Uterus (tissue), 3 donors: ENCODE measurements at regions not wholly inside any gene's neighbourhood (a gene's known extent, or its start where the extent isn't known, plus 50 kb on each side); places are given as distances from the start of the nearest gene placed in this dataset.

ENCODE experiments used
- DNase-seq, 2 donors: peaks; one replicate each; pipeline ENCODE4 v3.0.0-alpha.2; 2019 to 2020
- H3K27ac ChIP-seq, 2 donors: fragments of 200-600 bp; sonication (generic); 1 replicate in 1 of 2; 2 replicates in 1 of 2; pipeline ENCODE4 v1.5.1; 2016 to 2018
- H3K27me3 ChIP-seq, 2 donors: fragments of 200-600 bp; sonication (generic); one replicate each; pipeline ENCODE4 v1.5.1; 2018 to 2019; ENCODE audit warnings: control low read depth in 1 of 2
- H3K36me3 ChIP-seq, 2 donors: fragments of 200-600 bp; sonication (generic); one replicate each; pipeline ENCODE4 v1.5.1; 2019; ENCODE audit warnings: control low read depth in 1 of 2
- H3K4me1 ChIP-seq, 2 donors: fragments of 200-600 bp; sonication (generic); one replicate each; pipeline ENCODE4 v1.5.1; 2018 to 2019; ENCODE audit warnings: control low read depth in 1 of 2
- H3K4me3 ChIP-seq, 2 donors: fragments of 200-600 bp; sonication (generic); 1 replicate in 1 of 2; 2 replicates in 1 of 2; pipeline ENCODE4 v1.5.1; 2018 to 2019; ENCODE audit warnings: mild to moderate bottlenecking in 1 of 2
- H3K9me3 ChIP-seq, 2 donors: fragments of 200-600 bp; sonication (generic); one replicate each; pipeline ENCODE4 v1.5.1; 2019; ENCODE audit warnings: control low read depth in 1 of 2
- CTCF ChIP-seq, 4 experiments: fragments of 200-600 bp in 2 of 4; fragments of 450-650 bp in 2 of 4; sonication (generic) in 2 of 4; IDR thresholded peaks; one replicate each; pipeline ENCODE4 v1.5.1; 2016 to 2019; ENCODE audit warnings: antibody characterized with exemption in 4 of 4, mild to moderate bottlenecking in 2 of 4, moderate library complexity in 1 of 4
- POLR2A ChIP-seq, 2 donors: fragments of 450-650 bp; IDR thresholded peaks; one replicate each; pipeline ENCODE4 v1.6.1; 2016; ENCODE audit warnings: antibody characterized with exemption in 2 of 2, mild to moderate bottlenecking in 1 of 2, moderate library complexity in 1 of 2
- intact Hi-C: fragments of 100-400 bp; cut with DNase I; formaldehyde crosslinking; loops from one replicate; pipeline ENCODE4 v1.15.1; 2023; ENCODE audit warnings: low total_unique reads
- donor health status: DM: yes; HTN: yes; CAD: no.

DNA sequence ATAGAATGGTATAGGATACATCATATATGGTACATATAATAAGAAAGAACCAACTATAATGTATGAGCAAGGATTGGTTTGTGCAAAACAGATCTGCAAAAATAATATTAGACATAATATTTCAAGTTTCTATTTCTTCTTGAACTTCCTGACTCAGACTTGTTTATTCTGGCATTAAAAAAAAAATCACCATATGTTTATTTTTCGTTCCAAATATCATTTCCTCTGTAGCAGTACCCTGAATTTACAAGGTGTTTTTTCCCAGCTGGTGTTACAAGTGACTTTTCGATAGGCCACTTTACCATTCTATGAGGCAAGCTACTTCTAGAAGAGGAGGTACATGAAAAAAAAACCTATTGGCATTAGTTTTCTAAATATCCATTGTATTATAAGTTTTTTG lies 785.0 kb downstream of the PDCD6IP start:
- intact Hi-C loops, result no loop called here
- Histone ChIP-seq H3K27ac (no peak overlapping the region), H3K36me3 (no peaks in the 10 kb centered on the region), H3K4me1 (no peaks in the 10 kb centered on the region), H3K9me3 (no peaks in the 10 kb centered on the region), H3K4me3 (no peak overlapping the region), H3K27me3 (no peaks in the 10 kb centered on the region)
- no peak for TF ChIP-seq CTCF (IDR thresholded peaks at IDR 0.05)
- no peak for TF ChIP-seq POLR2A (IDR thresholded peaks at IDR 0.05)
- no peak for DNase-seq

- no peak overlapping the region for H3K27ac ChIP-seq
- no peaks in the 10 kb centered on the region for H3K4me1 ChIP-seq
- DNase-seq, result no peak
- no peak for TF ChIP-seq CTCF (IDR thresholded peaks at IDR 0.05)
- no peak for TF ChIP-seq POLR2A (IDR thresholded peaks at IDR 0.05)
- H3K36me3 ChIP-seq, result no peaks in the 10 kb centered on the region
- no peaks in the 10 kb centered on the region for H3K27me3 ChIP-seq
- no peaks in the 10 kb centered on the region for H3K9me3 ChIP-seq
- intact Hi-C loops, result no loop called here
- H3K4me3 ChIP-seq, result no peak overlapping the region
Measured at GRCh38 chr3:34584971-34585370, 786.5 kb downstream of the PDCD6IP start.

GRCh38 chr3:34599595-34599994 lies 801.2 kb downstream of the PDCD6IP start:
- no peaks in the 10 kb centered on the region for H3K9me3 ChIP-seq
- intact Hi-C loops, result no loop called here
- no peak for DNase-seq
- H3K36me3 ChIP-seq, result no peaks in the 10 kb centered on the region
- H3K4me3 ChIP-seq, result no peak overlapping the region
- no peaks in the 10 kb centered on the region for H3K27me3 ChIP-seq
- no peaks in the 10 kb centered on the region for H3K4me1 ChIP-seq
- no peak overlapping the region for H3K27ac ChIP-seq
- TF ChIP-seq CTCF (IDR thresholded peaks at IDR 0.05) (no peak), POLR2A (IDR thresholded peaks at IDR 0.05) (no peak)

DNA sequence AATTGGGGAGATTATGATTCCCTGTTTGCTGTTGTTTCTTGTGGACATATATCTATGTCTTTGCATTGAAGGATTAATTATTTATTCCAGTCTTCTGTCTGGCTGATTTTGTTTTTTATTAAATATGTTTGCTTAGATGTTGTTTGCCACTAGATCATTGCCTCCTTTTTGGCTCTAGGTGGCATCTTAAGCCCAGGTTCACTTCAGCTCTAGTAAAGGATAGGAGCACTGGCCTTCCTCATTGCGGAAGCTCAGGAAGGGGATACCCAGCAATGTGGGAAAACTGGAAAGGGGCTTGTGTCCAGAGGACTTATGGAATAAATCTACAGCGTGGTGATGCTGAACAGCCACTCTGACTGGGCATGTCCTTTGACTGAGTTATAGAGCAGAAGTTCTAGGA lies 821.6 kb downstream of the PDCD6IP start:
- TF ChIP-seq CTCF (IDR thresholded peaks at IDR 0.05) (no peak), POLR2A (IDR thresholded peaks at IDR 0.05) (no peak)
- no peak for DNase-seq
- H3K4me3 ChIP-seq, result no peak overlapping the region
- no peaks in the 10 kb centered on the region for H3K9me3 ChIP-seq
- H3K4me1 ChIP-seq, result no peaks in the 10 kb centered on the region
- no peaks in the 10 kb centered on the region for H3K27me3 ChIP-seq
- no peak overlapping the region for H3K27ac ChIP-seq
- peaks cover 0 to 2% of the 10 kb centered on the region in 2 donors for H3K36me3 ChIP-seq
- intact Hi-C loops, result no loop called here

DNA sequence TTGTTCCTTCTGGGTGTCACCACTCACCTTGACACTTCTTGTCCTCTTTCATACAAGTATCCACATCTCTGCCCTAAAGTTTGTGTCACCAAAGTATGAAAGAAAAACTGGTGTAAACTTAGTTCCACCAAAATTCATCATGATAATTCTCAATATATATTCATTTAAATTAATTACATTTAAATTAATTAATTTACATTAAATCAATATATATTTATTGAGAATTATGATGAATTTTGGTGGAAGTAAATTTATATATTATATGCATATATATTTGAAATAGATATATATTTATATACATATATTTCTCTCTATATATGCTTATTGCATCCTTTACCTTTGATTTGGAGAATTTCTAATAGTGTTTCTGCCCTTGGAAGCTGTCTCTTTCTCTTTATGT lies 828.3 kb downstream of the PDCD6IP start:
- no peak for DNase-seq
- H3K36me3 ChIP-seq, result no peaks in the 10 kb centered on the region
- no peak overlapping the region for H3K27ac ChIP-seq
- no peak overlapping the region for H3K4me3 ChIP-seq
- TF ChIP-seq CTCF (IDR thresholded peaks at IDR 0.05), result no peak
- no peak for TF ChIP-seq POLR2A (IDR thresholded peaks at IDR 0.05)
- no peaks in the 10 kb centered on the region for H3K9me3 ChIP-seq
- H3K27me3 ChIP-seq, result no peaks in the 10 kb centered on the region
- intact Hi-C loops, result no loop called here
- H3K4me1 ChIP-seq, result no peaks in the 10 kb centered on the region
